Bronchial epithelial cell (primary cell): ENCODE measurements at regions not wholly inside any gene's neighbourhood (a gene's known extent, or its start where the extent isn't known, plus 50 kb on each side); places are given as distances from the start of the nearest gene placed in this dataset.

Experiments used
- DNase-seq: peaks from one replicate; pipeline ENCODE4 v3.0.0-alpha.2; 2010; ENCODE audit warnings: low read depth
- FAIRE-seq: peaks from 2 replicates; lab custom pipeline; 2011; peaks lifted over from hg19 to GRCh38; lab: Jason Lieb, UNC
- H3K27me3 ChIP-seq: 2 replicates; pipeline ENCODE4 v1.5.1; 2011; ENCODE audit warnings: low read length; ENCODE audit not compliant: control insufficient read depth, insufficient read depth
- H3K36me3 ChIP-seq: 2 replicates; pipeline ENCODE4 v1.5.1; 2011; ENCODE audit warnings: low read length; ENCODE audit not compliant: control insufficient read depth, insufficient read depth
- H3K4me3 ChIP-seq: 2 replicates; pipeline ENCODE4 v1.5.1; 2011; ENCODE audit warnings: mild to moderate bottlenecking, low read depth, low read length, control low read depth
- CTCF ChIP-seq: IDR thresholded peaks from 2 replicates; pipeline ENCODE4 v1.5.1; 2011; ENCODE audit warnings: mild to moderate bottlenecking, moderate library complexity, low read length, control low read depth, inconsistent platforms; ENCODE audit not compliant: insufficient read depth, severe bottlenecking

GRCh38 chr20:11426948-11427347 lies 490.7 kb upstream of the BTBD3 start:
- DNase-seq (no peak), FAIRE-seq (no peak)
- no peak for TF ChIP-seq CTCF
- no peak overlapping the region for H3K4me3 ChIP-seq
- H3K36me3 ChIP-seq: no peaks in the 10 kb centered on the region
- H3K27me3 ChIP-seq: no peaks in the 10 kb centered on the region

GRCh38 chr20:11429168-11429567 lies 488.5 kb upstream of the BTBD3 start:
- Histone ChIP-seq H3K4me3 (no peak overlapping the region), H3K27me3 (no peaks in the 10 kb centered on the region), H3K36me3 (no peaks in the 10 kb centered on the region)
- TF ChIP-seq CTCF: no peak
- DNase-seq (peak; percentile 49), FAIRE-seq (no peak)

GRCh38 chr20:11429889-11430519 lies 487.7 kb upstream of the BTBD3 start:
- H3K4me3 ChIP-seq: no peak overlapping the region
- H3K36me3 ChIP-seq: no peaks in the 10 kb centered on the region
- no peak for FAIRE-seq
- TF ChIP-seq CTCF: no peak
- H3K27me3 ChIP-seq: no peaks in the 10 kb centered on the region
- DNase-seq: no peak

- Histone ChIP-seq H3K4me3 (no peak overlapping the region), H3K36me3 (no peaks in the 10 kb centered on the region), H3K27me3 (no peaks in the 10 kb centered on the region)
- TF ChIP-seq CTCF: no peak
- FAIRE-seq (no peak), DNase-seq (no peak)
Measured at GRCh38 chr20:11430652-11431051, 487.0 kb upstream of the BTBD3 start.

GRCh38 chr20:11431621-11432020 lies 486.1 kb upstream of the BTBD3 start:
- no peak for FAIRE-seq

More at GRCh38 chr20:11431621-11432020, 486.1 kb upstream of the BTBD3 start:
- Histone ChIP-seq H3K36me3 (no peaks in the 10 kb centered on the region), H3K27me3 (no peaks in the 10 kb centered on the region), H3K4me3 (no peak overlapping the region)
- no peak for TF ChIP-seq CTCF
- no peak for DNase-seq
